ENCODE measurements at regions not wholly inside any gene's neighbourhood (a gene's known extent, or its start where the extent isn't known, plus 50 kb on each side); places are given as distances from the start of the nearest gene placed in this dataset.
"Not testable (repeated sequence)": the region's sequence is repeated elsewhere in the genome, so short reads cannot be mapped to it uniquely, and the experiment has no call there.

DNA sequence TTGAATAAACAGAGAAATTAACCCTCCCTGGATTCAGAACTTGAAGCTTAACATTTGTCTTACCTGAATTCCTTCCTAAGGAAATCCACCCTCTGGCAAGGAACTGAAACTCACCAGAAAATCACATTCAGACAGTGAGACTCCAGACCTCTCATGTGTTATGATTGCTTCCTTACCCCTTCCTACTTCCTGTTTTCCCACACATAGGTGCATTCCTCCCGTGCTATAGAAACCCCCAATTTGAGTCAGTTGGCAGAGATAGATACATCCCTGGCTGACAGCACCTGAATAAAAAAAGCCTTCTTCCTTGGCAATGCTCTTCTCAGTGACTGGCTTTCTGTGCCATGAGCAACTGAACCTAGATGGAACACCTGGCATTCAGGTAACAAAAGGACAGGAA is 157.0 kb upstream of the SMIM31 start:
- H3K27ac ChIP-seq (ENCODE audit: low read depth in 1 of 2, low read length in 2 of 2) = no peak overlapping the region
- no peak overlapping the region for H2AFZ ChIP-seq (ENCODE audit: insufficient read depth, low read depth, low read length, poor library complexity, severe bottlenecking)
- no peaks in the 10 kb centered on the region for H3K27me3 Mint-ChIP-seq (ENCODE audit: low read depth in 3 of 3)
- H3K9me3 Mint-ChIP-seq = peaks cover 0 to 20% (median 2%) of the 10 kb centered on the region in 7 donors
- no peak overlapping the region for H3K4me2 ChIP-seq (replicated peaks; ENCODE audit: extremely low read depth, low read length, poor library complexity, severe bottlenecking)
- H3K27ac Mint-ChIP-seq = no peak overlapping the region
- no peaks in the 10 kb centered on the region for H3K4me1 ChIP-seq (ENCODE audit: control insufficient read depth in 1 of 2, insufficient read depth in 2 of 2, low read length in 2 of 2)
- H3K4me1 Mint-ChIP-seq = no peaks in the 10 kb centered on the region
- H3K27me3 ChIP-seq (ENCODE audit: control insufficient read depth in 2 of 2, insufficient read depth in 2 of 2, low read length in 2 of 2) = no peaks in the 10 kb centered on the region
- H3K4me3 ChIP-seq (replicated peaks in 1 of 3; ENCODE audit: low read depth in 2 of 3, low read length in 3 of 3) = no peak overlapping the region
- no peaks in the 10 kb centered on the region for H3K79me2 ChIP-seq (ENCODE audit: insufficient read depth, low read length)
- DNase-seq = no peak
- H3K36me3 ChIP-seq (replicated peaks in 1 of 2; ENCODE audit: control insufficient read depth in 1 of 2, insufficient read depth in 2 of 2, low read length in 2 of 2) = no peaks in the 10 kb centered on the region
- no CpG with 5 or more reads among the region's 1 CpG for WGBS (ENCODE audit: insufficient coverage)
- intact Hi-C loops (cut with micrococcal nuclease) = no loop called here
- H4K20me1 ChIP-seq (ENCODE audit: insufficient read depth, low read length) = no peaks in the 10 kb centered on the region
- no peak for TF ChIP-seq CTCF (IDR thresholded peaks at IDR 0.05)
- no peak overlapping the region for H3K9ac ChIP-seq (ENCODE audit: insufficient read depth, low read length, poor library complexity, severe bottlenecking)
- no peaks in the 10 kb centered on the region for H3K36me3 Mint-ChIP-seq
- H3K4me3 Mint-ChIP-seq = no peak overlapping the region
- peaks cover 0 to 5% of the 10 kb centered on the region in 2 donors for H3K9me3 ChIP-seq (replicated peaks in 1 of 2; ENCODE audit: control insufficient read depth in 1 of 2, insufficient read depth in 1 of 2, low read length in 2 of 2)

DNA sequence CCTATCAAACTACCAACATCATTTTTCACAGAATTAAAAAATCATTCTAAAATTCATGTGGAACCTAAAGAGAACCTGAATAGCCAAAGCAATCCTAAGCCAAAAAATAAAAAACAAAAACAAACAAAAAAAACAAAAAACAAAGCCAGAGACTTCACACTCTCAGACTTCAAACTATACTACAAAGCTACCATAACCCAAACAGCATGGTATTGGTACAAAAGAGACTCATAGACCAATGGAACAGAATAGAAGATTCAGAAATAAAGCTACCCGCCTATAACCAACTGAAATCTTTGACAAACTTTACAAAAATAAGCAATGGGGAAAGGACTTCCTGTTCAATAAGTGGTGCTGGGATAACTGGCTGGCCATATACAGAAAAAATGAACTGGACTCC is 152.3 kb upstream of the SMIM31 start:
- H3K4me3 ChIP-seq (replicated peaks in 1 of 3; ENCODE audit: low read depth in 2 of 3, low read length in 3 of 3) = no peak overlapping the region
- H3K27me3 Mint-ChIP-seq (ENCODE audit: low read depth in 3 of 3) = no peaks in the 10 kb centered on the region
- no peaks in the 10 kb centered on the region for H3K79me2 ChIP-seq (ENCODE audit: insufficient read depth, low read length)
- intact Hi-C loops (cut with micrococcal nuclease) = no loop called here
- H2AFZ ChIP-seq (ENCODE audit: insufficient read depth, low read depth, low read length, poor library complexity, severe bottlenecking) = no peak overlapping the region
- WGBS (ENCODE audit: insufficient coverage) = no CpG with 5 or more reads among the region's 1 CpG
- H3K4me3 Mint-ChIP-seq = no peak overlapping the region
- H3K4me1 ChIP-seq (ENCODE audit: control insufficient read depth in 1 of 2, insufficient read depth in 2 of 2, low read length in 2 of 2) = no peaks in the 10 kb centered on the region
- no peak overlapping the region for H3K9ac ChIP-seq (ENCODE audit: insufficient read depth, low read length, poor library complexity, severe bottlenecking)
- TF ChIP-seq CTCF (IDR thresholded peaks at IDR 0.05) = no peak
- peaks cover 0 to 14% (median 2%) of the 10 kb centered on the region in 7 donors for H3K9me3 Mint-ChIP-seq
- H3K36me3 Mint-ChIP-seq = no peaks in the 10 kb centered on the region
- no peaks in the 10 kb centered on the region for H3K36me3 ChIP-seq (replicated peaks in 1 of 2; ENCODE audit: control insufficient read depth in 1 of 2, insufficient read depth in 2 of 2, low read length in 2 of 2)
- no peaks in the 10 kb centered on the region for H3K27me3 ChIP-seq (ENCODE audit: control insufficient read depth in 2 of 2, insufficient read depth in 2 of 2, low read length in 2 of 2)
- H3K27ac ChIP-seq (ENCODE audit: low read depth in 1 of 2, low read length in 2 of 2) = no peak overlapping the region
- no peak for DNase-seq
- no peak overlapping the region for H3K4me2 ChIP-seq (replicated peaks; ENCODE audit: extremely low read depth, low read length, poor library complexity, severe bottlenecking)
- no peaks in the 10 kb centered on the region for H4K20me1 ChIP-seq (ENCODE audit: insufficient read depth, low read length)
- H3K4me1 Mint-ChIP-seq = no peaks in the 10 kb centered on the region
- H3K27ac Mint-ChIP-seq = no peak overlapping the region
- peaks cover 0 to 5% of the 10 kb centered on the region in 2 donors for H3K9me3 ChIP-seq (replicated peaks in 1 of 2; ENCODE audit: control insufficient read depth in 1 of 2, insufficient read depth in 1 of 2, low read length in 2 of 2)

DNA sequence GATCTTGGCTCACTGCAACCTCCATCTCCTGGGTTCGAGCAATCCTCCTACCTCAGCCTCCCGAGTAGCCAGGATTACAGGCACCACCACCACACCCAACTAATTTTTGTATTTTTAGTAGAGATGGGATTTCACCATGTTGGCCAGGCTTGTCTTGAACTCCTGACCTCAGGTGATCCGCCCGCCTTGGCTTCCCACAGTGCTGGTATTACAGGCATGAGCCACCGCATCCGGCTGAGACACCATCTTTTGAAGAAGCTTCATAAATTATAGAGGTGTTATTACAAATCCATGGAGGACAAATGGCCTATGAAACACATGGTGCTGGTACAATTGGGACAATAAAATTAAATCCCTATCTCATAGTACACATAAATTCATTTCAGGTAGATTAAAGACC is 148.1 kb upstream of the SMIM31 start:
- H3K4me1 ChIP-seq (ENCODE audit: control insufficient read depth in 1 of 2, insufficient read depth in 2 of 2, low read length in 2 of 2); H3K36me3 ChIP-seq (replicated peaks in 1 of 2; ENCODE audit: control insufficient read depth in 1 of 2, insufficient read depth in 2 of 2, low read length in 2 of 2); H3K79me2 ChIP-seq (ENCODE audit: insufficient read depth, low read length); H3K27me3 ChIP-seq (ENCODE audit: control insufficient read depth in 2 of 2, insufficient read depth in 2 of 2, low read length in 2 of 2); H3K4me1 Mint-ChIP-seq; H2AFZ ChIP-seq (ENCODE audit: insufficient read depth, low read depth, low read length, poor library complexity, severe bottlenecking); intact Hi-C loops (cut with micrococcal nuclease); H3K4me2 ChIP-seq (replicated peaks; ENCODE audit: extremely low read depth, low read length, poor library complexity, severe bottlenecking); H3K36me3 Mint-ChIP-seq; H3K27ac ChIP-seq (ENCODE audit: low read depth in 1 of 2, low read length in 2 of 2); H3K4me3 ChIP-seq (replicated peaks in 1 of 3; ENCODE audit: low read depth in 2 of 3, low read length in 3 of 3); H3K4me3 Mint-ChIP-seq; H3K27ac Mint-ChIP-seq; H3K9me3 ChIP-seq (replicated peaks in 1 of 2; ENCODE audit: control insufficient read depth in 1 of 2, insufficient read depth in 1 of 2, low read length in 2 of 2); H3K9ac ChIP-seq (ENCODE audit: insufficient read depth, low read length, poor library complexity, severe bottlenecking); DNase-seq; H3K27me3 Mint-ChIP-seq (ENCODE audit: low read depth in 3 of 3); H4K20me1 ChIP-seq (ENCODE audit: insufficient read depth, low read length): not testable (repeated sequence)
- H3K9me3 Mint-ChIP-seq = peaks cover 0 to 15% (median 4%) of the 10 kb centered on the region in 7 donors
- WGBS (ENCODE audit: insufficient coverage) = 90% methylated on average over 2 of the region's 6 CpGs

All from CD14-positive monocyte (primary cell).